Muscle of arm (tissue), 1 donor: ENCODE measurements at regions not wholly inside any gene's neighbourhood (a gene's known extent, or its start where the extent isn't known, plus 50 kb on each side); places are given as distances from the start of the nearest gene placed in this dataset.
A peak's percentile ranks its signal among the peaks of the same experiment; 100 is the strongest.

Experiments used
- DNase-seq: peaks from one replicate; pipeline ENCODE4 v3.0.0-alpha.2; 2013

GRCh38 chr3:127135241-127136023, 57.5 kb upstream of the PRR23E start:
- DNase-seq, result peak; percentile 62

- DNase-seq, result no peak
Observed at GRCh38 chr3:127136024-127136600, 56.8 kb upstream of the PRR23E start.

GRCh38 chr3:127136706-127137105, 56.2 kb upstream of the PRR23E start:
- DNase-seq, result no peak

- DNase-seq, result no peak
Observed at GRCh38 chr3:127137113-127137512, 55.8 kb upstream of the PRR23E start.

- DNase-seq, result no peak
Observed at GRCh38 chr3:127137757-127138536, 55.0 kb upstream of the PRR23E start.

GRCh38 chr3:127139601-127140500, 53.1 kb upstream of the PRR23E start:
- no peak for DNase-seq

- DNase-seq, result no peak
Observed at GRCh38 chr3:127140501-127141460, 52.1 kb upstream of the PRR23E start.

GRCh38 chr3:127141921-127142730, 50.8 kb upstream of the PRR23E start:
- DNase-seq, result no peak
